HG02571 (cell line): ENCODE measurements at regions not wholly inside any gene's neighbourhood (a gene's known extent, or its start where the extent isn't known, plus 50 kb on each side); places are given as distances from the start of the nearest gene placed in this dataset.

Experiments used
- ATAC-seq: cut with Tn5 transposase; IDR thresholded peaks from one replicate; pipeline ENCODE4 v1.9.1; 2021; ENCODE audit warnings: mild to moderate bottlenecking, moderate library complexity; ENCODE audit not compliant: unreplicated experiment

GRCh38 chr2:23323198-23323916, 61.6 kb upstream of the KLHL29 start:
- no peak for ATAC-seq

- ATAC-seq: no peak
Measured at GRCh38 chr2:23323917-23324680, 60.9 kb upstream of the KLHL29 start.

GRCh38 chr2:23326330-23326729, 58.6 kb upstream of the KLHL29 start:
- ATAC-seq: no peak

DNA sequence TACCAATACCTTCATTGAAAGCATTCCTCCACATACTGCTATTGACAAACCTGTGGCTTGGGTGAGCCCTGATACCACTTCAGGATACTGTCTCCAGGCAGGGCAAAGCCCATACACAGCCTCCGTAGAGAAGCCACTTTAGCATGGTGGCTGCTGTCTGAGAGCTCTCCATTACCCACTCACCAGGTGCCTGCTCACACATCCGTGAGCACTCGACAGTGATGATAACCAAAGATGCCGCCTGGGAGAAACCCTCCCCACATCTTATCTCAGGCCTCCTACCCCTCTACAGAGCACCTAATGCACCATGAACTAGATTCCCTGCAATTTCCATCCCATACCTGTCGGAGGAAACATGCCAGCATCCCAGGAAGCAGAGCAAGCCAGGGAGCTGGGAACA, 57.6 kb upstream of the KLHL29 start:
- no peak for ATAC-seq

- no peak for ATAC-seq
Measured at GRCh38 chr2:23327887-23328286, 57.1 kb upstream of the KLHL29 start.

DNA sequence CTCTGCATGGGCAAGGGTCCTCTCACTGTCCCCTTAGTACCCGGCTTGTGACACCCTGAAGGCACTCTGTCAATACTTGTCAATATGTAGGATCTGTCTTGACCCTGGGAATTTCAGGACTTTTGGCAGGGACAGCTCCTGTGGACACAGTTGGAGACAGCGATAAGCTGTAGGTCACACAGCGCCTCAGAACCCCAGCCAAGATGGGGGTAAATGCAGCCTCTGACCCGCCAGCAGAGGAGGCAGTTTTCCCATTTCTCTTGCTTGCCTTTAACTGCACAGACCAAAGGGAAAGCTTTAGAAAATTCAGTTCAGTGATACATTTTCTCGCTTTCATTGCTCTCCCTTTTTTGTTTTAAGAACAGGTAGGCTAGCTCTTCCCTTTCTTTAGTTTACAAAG, 54.8 kb upstream of the KLHL29 start:
- ATAC-seq: no peak
